Nephron (organoid): ENCODE measurements at regions not wholly inside any gene's neighbourhood (a gene's known extent, or its start where the extent isn't known, plus 50 kb on each side); places are given as distances from the start of the nearest gene placed in this dataset.

Source experiments
- H3K27ac Mint-ChIP-seq, 3 experiments: 2 replicates each; pipeline ENCODE4 v1.8.0; 2020; ENCODE audit warnings: mixed read lengths in 3 of 3, mild to moderate bottlenecking in 2 of 3, moderate library complexity in 1 of 3
- H3K27me3 Mint-ChIP-seq: 2 replicates; pipeline ENCODE4 v1.8.0; 2021; ENCODE audit warnings: low read depth, mild to moderate bottlenecking, moderate library complexity, mixed read lengths
- H3K36me3 Mint-ChIP-seq: 2 replicates; pipeline ENCODE4 v1.8.0; 2020; ENCODE audit warnings: low read depth, mixed read lengths
- H3K4me1 Mint-ChIP-seq: 2 replicates; pipeline ENCODE4 v1.8.0; 2020; ENCODE audit warnings: mixed read lengths
- H3K4me3 Mint-ChIP-seq, 3 experiments: 2 replicates each; pipeline ENCODE4 v1.8.0; 2020; ENCODE audit warnings: mild to moderate bottlenecking in 3 of 3, mixed read lengths in 3 of 3, moderate library complexity in 2 of 3
- H3K9me3 Mint-ChIP-seq: 2 replicates; pipeline ENCODE4 v1.8.0; 2020; ENCODE audit warnings: mixed read lengths
- CTCF ChIP-seq, 3 experiments: fragments of 200-600 bp; sonication (generic); IDR thresholded peaks; one replicate each; pipeline ENCODE4 v1.5.0; 2021; ENCODE audit warnings: antibody characterized with exemption in 3 of 3; ENCODE audit not compliant: unreplicated experiment in 3 of 3

GRCh38 chr7:81120111-81120510, 201.3 kb upstream of the SEMA3C start:
- Mint-ChIP-seq H3K27ac (no peak overlapping the region), H3K4me1 (peaks cover 5% of the 10 kb centered on the region), H3K4me3 (no peak overlapping the region), H3K27me3 (no peaks in the 10 kb centered on the region), H3K36me3 (no peaks in the 10 kb centered on the region), H3K9me3 (peaks cover 3% of the 10 kb centered on the region)
- TF ChIP-seq CTCF (IDR thresholded peaks at IDR 0.05; ENCODE audit: unreplicated experiment in 3 of 3): no peak

- Mint-ChIP-seq H3K36me3 (no peaks in the 10 kb centered on the region), H3K4me3 (no peak overlapping the region), H3K27me3 (no peaks in the 10 kb centered on the region), H3K27ac (no peak overlapping the region), H3K9me3 (no peaks in the 10 kb centered on the region), H3K4me1 (peaks cover 14% of the 10 kb centered on the region)
- no peak for TF ChIP-seq CTCF (IDR thresholded peaks at IDR 0.05; ENCODE audit: unreplicated experiment in 3 of 3)
These were observed 195.8 kb upstream of the SEMA3C start for GRCh38 chr7:81114633-81115032.

- no peaks in the 10 kb centered on the region for H3K36me3 Mint-ChIP-seq
- H3K27ac Mint-ChIP-seq: no peak overlapping the region
- peaks cover 14% of the 10 kb centered on the region for H3K4me1 Mint-ChIP-seq
- H3K4me3 Mint-ChIP-seq: no peak overlapping the region
- no peaks in the 10 kb centered on the region for H3K9me3 Mint-ChIP-seq
- no peaks in the 10 kb centered on the region for H3K27me3 Mint-ChIP-seq
- TF ChIP-seq CTCF (IDR thresholded peaks at IDR 0.05; ENCODE audit: unreplicated experiment in 3 of 3): no peak
These were observed 193.9 kb upstream of the SEMA3C start for GRCh38 chr7:81112731-81113130.

GRCh38 chr7:81111781-81112540, 193.1 kb upstream of the SEMA3C start:
- H3K36me3 Mint-ChIP-seq: no peaks in the 10 kb centered on the region
- no peak overlapping the region for H3K4me3 Mint-ChIP-seq
- H3K9me3 Mint-ChIP-seq: no peaks in the 10 kb centered on the region
- TF ChIP-seq CTCF (IDR thresholded peaks at IDR 0.05; ENCODE audit: unreplicated experiment in 3 of 3): no peak
- no peaks in the 10 kb centered on the region for H3K27me3 Mint-ChIP-seq
- peak overlapping the region; percentile 32 to 58 (median 43) for H3K27ac Mint-ChIP-seq
- peaks cover 14% of the 10 kb centered on the region for H3K4me1 Mint-ChIP-seq

- Mint-ChIP-seq H3K9me3 (no peaks in the 10 kb centered on the region), H3K4me1 (peaks cover 14% of the 10 kb centered on the region), H3K27me3 (no peaks in the 10 kb centered on the region), H3K27ac (peak overlapping the region in 2 of 3 experiments; percentile 32 to 58), H3K4me3 (no peak overlapping the region), H3K36me3 (no peaks in the 10 kb centered on the region)
- no peak for TF ChIP-seq CTCF (IDR thresholded peaks at IDR 0.05; ENCODE audit: unreplicated experiment in 3 of 3)
These were observed 192.5 kb upstream of the SEMA3C start for GRCh38 chr7:81111358-81111757.

- Mint-ChIP-seq H3K27me3 (no peaks in the 10 kb centered on the region), H3K4me3 (no peak overlapping the region), H3K36me3 (no peaks in the 10 kb centered on the region), H3K27ac (peak overlapping the region in 1 of 3 experiments; percentile 49), H3K9me3 (no peaks in the 10 kb centered on the region), H3K4me1 (peaks cover 14% of the 10 kb centered on the region)
- no peak for TF ChIP-seq CTCF (IDR thresholded peaks at IDR 0.05; ENCODE audit: unreplicated experiment in 3 of 3)
These were observed 191.8 kb upstream of the SEMA3C start for GRCh38 chr7:81110673-81111072.
